ENCODE measurements at regions not wholly inside any gene's neighbourhood (a gene's known extent, or its start where the extent isn't known, plus 50 kb on each side); places are given as distances from the start of the nearest gene placed in this dataset.

DNA sequence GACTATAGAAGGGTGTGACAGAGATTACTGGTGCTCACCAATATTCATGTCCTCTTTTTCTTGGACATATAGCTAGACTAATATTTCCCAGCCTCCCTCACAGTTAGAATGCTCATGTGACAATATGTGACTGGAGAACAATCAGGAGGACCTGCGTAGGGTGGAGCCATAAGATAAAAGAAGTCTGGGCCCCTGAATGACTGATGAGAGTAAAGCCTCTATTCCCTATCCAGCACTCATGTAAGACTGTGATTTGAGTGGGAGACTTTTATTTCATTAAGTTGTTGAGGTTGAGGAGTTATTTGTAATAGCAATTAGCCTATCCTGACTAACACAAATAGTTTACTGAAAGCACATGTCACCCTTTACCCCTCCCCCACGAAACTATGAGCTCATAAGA is 1247.1 kb upstream of the TENM4 start:
- TF ChIP-seq POLR2A (IDR thresholded peaks at IDR 0.05) = no peak
- no peak for TF ChIP-seq CTCF (IDR thresholded peaks at IDR 0.05)

Measured in heart left ventricle (tissue), 13 donors.